A673 (cell line): ENCODE measurements at regions not wholly inside any gene's neighbourhood (a gene's known extent, or its start where the extent isn't known, plus 50 kb on each side); places are given as distances from the start of the nearest gene placed in this dataset.

Experiments used
- BruUV-seq: library from RNA; stranded (reverse); fragments of 400-500 nt; replicated peaks from 2 replicates; lab custom pipeline; 2021; lab: Mats Ljungman, UMichigan
- CTCF ChIA-PET: fragments of 300-600 bp; sonication (Branson Sonifier 250); formaldehyde crosslinking; loops from one replicate; lab custom pipeline; 2022; ENCODE audit warnings: antibody characterized with exemption; lab: Charles Lee
- POLR2A ChIA-PET: fragments of 300-600 bp; sonication (Branson Sonifier 250); formaldehyde crosslinking; loops from one replicate; lab custom pipeline; 2022; ENCODE audit warnings: antibody characterized with exemption; ENCODE audit not compliant: low non-redundant PET; lab: Charles Lee
- DNase-seq: peaks from one replicate; pipeline ENCODE4 v3.0.0-alpha.2; 2015; ENCODE audit warnings: low spot score
- H3K27ac ChIP-seq: fragments of 200-600 bp; sonication (generic); 2 replicates; pipeline ENCODE4 v1.5.1; 2016; ENCODE audit warnings: mixed run types, low read depth, mild to moderate bottlenecking, mixed read lengths, antibody characterized with exemption, low read length; ENCODE audit not compliant: poor library complexity, severe bottlenecking
- H3K27me3 ChIP-seq: fragments of 200-600 bp; sonication (generic); replicated peaks from 2 replicates; pipeline ENCODE4 v1.6.1; 2017; ENCODE audit warnings: mixed run types, low read depth, mild to moderate bottlenecking, mixed read lengths, antibody characterized with exemption, low read length; ENCODE audit not compliant: insufficient read depth, poor library complexity
- H3K36me3 ChIP-seq: fragments of 200-600 bp; sonication (generic); 2 replicates; pipeline ENCODE4 v1.6.1; 2016; ENCODE audit warnings: mixed run types, mild to moderate bottlenecking, mixed read lengths, antibody characterized with exemption, low read length; ENCODE audit not compliant: insufficient read depth, poor library complexity, severe bottlenecking
- H3K4me1 ChIP-seq: fragments of 200-600 bp; sonication (generic); 2 replicates; pipeline ENCODE4 v1.6.1; 2017; ENCODE audit warnings: mixed run types, mild to moderate bottlenecking, mixed read lengths, antibody characterized with exemption, low read length; ENCODE audit not compliant: insufficient read depth, poor library complexity, severe bottlenecking
- H3K4me3 ChIP-seq: fragments of 200-600 bp; sonication (generic); 2 replicates; pipeline ENCODE4 v1.5.1; 2016; ENCODE audit warnings: low read depth, mixed run types, mild to moderate bottlenecking, mixed read lengths, low read length; ENCODE audit not compliant: poor library complexity, severe bottlenecking
- H3K9me3 ChIP-seq: fragments of 200-600 bp; sonication (generic); 2 replicates; pipeline ENCODE4 v1.6.1; 2016; ENCODE audit warnings: mixed run types, low read depth, mild to moderate bottlenecking, mixed read lengths, antibody characterized with exemption, low read length; ENCODE audit not compliant: poor library complexity, severe bottlenecking
- EZH2 ChIP-seq: fragments of 200-600 bp; sonication (generic); IDR thresholded peaks from 2 replicates; pipeline ENCODE4 v1.6.1; 2017; ENCODE audit warnings: borderline replicate concordance, low read depth, mild to moderate bottlenecking, mixed read lengths, antibody characterized with exemption, low read length; ENCODE audit not compliant: poor library complexity, severe bottlenecking
- intact Hi-C: fragments of 100-400 bp; cut with micrococcal nuclease; formaldehyde crosslinking; loops from one replicate; pipeline ENCODE4 v1.10.0; 2022; ENCODE audit not compliant: unreplicated experiment
- TF ChIP-seq, protein P1 (sequence below): fragments of 300-800, 200-600 bp; sonication (generic); conservative IDR thresholded peaks from 2 replicates; pipeline ENCODE4 v1.5.1; 2017; ENCODE audit warnings: low read depth, mild to moderate bottlenecking, antibody characterized with exemption, low read length, moderate library complexity, mixed read lengths

DNA sequence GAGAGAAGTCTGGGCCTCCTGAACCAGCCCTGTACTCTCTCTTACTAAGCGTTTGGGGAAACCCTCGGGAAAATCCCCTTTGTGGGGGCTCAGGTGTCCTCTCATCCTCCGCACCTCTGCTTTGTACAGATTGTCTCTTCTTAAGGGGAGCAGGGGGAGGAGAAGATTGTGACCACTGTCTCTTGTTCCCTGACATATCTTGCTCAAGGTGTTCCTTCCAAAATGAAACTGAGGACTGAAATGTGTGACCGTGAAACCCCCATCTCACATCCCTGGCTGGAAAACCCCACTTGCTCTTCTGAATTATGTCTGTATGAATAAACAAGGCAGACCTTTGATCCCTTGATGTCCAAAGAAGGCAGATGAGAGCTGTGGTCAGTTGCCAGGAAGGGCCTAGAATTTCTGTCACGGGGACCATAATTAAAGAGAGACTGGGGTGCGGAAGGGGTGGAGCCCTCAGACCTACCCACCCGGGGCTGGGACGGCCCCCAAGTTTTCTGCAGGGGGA is 369.8 kb downstream of the AACS start:
- Histone ChIP-seq H3K4me1 (no peaks in the 10 kb centered on the region), H3K27me3 (no peaks in the 10 kb centered on the region), H3K9me3 (no peaks in the 10 kb centered on the region), H3K4me3 (no peak overlapping the region), H3K36me3 (no peaks in the 10 kb centered on the region), H3K27ac (no peak overlapping the region)
- TF ChIP-seq, protein P1, sequence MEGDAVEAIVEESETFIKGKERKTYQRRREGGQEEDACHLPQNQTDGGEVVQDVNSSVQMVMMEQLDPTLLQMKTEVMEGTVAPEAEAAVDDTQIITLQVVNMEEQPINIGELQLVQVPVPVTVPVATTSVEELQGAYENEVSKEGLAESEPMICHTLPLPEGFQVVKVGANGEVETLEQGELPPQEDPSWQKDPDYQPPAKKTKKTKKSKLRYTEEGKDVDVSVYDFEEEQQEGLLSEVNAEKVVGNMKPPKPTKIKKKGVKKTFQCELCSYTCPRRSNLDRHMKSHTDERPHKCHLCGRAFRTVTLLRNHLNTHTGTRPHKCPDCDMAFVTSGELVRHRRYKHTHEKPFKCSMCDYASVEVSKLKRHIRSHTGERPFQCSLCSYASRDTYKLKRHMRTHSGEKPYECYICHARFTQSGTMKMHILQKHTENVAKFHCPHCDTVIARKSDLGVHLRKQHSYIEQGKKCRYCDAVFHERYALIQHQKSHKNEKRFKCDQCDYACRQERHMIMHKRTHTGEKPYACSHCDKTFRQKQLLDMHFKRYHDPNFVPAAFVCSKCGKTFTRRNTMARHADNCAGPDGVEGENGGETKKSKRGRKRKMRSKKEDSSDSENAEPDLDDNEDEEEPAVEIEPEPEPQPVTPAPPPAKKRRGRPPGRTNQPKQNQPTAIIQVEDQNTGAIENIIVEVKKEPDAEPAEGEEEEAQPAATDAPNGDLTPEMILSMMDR = no peak
- TF ChIP-seq EZH2 = no peak
- intact Hi-C loops = no loop called here
- BruUV-seq = no TSS peak
- DNase-seq = no peak
- ChIA-PET CTCF (no interaction called here), POLR2A (no interaction called here)

DNA sequence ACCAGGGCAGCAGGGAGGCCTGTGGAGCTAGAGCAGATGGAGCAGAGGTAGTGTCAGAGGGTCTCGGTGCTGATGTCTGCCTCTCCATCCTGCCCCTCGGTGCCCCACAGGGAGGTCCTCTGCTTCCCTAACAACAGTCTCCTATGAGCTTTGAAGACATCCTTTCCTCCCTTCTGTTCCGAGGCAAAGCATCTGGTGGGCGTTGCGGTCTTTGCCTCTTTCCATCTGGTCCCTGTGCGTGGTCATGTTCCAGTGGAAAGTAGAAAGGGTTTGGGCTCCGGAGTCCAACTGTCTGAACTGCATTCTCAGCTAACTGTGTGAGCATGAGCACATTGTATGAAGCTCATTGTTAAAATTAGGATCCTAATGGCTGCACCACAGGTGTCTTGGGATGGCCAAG is 370.6 kb downstream of the AACS start:
- TF ChIP-seq, protein P1 = no peak
- no peak for TF ChIP-seq EZH2
- DNase-seq = no peak
- no TSS peak for BruUV-seq
- POLR2A ChIA-PET = no interaction called here
- Histone ChIP-seq H3K27me3 (no peaks in the 10 kb centered on the region), H3K36me3 (no peaks in the 10 kb centered on the region), H3K27ac (no peak overlapping the region), H3K4me3 (no peak overlapping the region), H3K4me1 (no peaks in the 10 kb centered on the region), H3K9me3 (no peaks in the 10 kb centered on the region)
- intact Hi-C loops = no loop called here
- CTCF ChIA-PET = no interaction called here

DNA sequence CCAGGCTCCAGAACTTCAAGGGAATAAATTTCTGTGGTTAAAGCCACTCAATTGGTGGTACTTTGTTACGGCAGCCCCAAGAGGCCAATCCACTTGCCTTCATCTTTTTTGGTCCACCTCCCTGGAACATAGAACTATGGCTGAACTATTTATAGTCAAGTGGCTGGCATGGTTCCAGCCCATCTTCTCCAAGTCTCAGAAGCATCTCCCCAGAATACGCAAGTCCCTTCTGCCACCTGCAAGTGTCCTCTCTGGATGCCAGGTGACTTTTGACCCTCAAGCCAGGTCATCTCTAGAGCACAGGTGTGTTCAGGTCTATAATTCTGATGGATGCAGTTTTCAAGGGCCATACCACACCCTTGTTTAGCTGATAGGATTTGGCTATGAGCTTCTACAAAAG is 371.5 kb downstream of the AACS start:
- no peak overlapping the region for H3K4me3 ChIP-seq
- ChIA-PET CTCF (no interaction called here), POLR2A (no interaction called here)
- no peak for DNase-seq
- BruUV-seq = no TSS peak
- TF ChIP-seq, protein P1 = no peak
- TF ChIP-seq EZH2 = no peak
- intact Hi-C loops = no loop called here
- H3K4me1 ChIP-seq = no peaks in the 10 kb centered on the region
- no peaks in the 10 kb centered on the region for H3K27me3 ChIP-seq
- no peak overlapping the region for H3K27ac ChIP-seq
- no peaks in the 10 kb centered on the region for H3K9me3 ChIP-seq
- H3K36me3 ChIP-seq = no peaks in the 10 kb centered on the region
